ENCODE measurements at regions not wholly inside any gene's neighbourhood (a gene's known extent, or its start where the extent isn't known, plus 50 kb on each side); places are given as distances from the start of the nearest gene placed in this dataset.
"Not testable (repeated sequence)": the region's sequence is repeated elsewhere in the genome, so short reads cannot be mapped to it uniquely, and the experiment has no call there.

- H3K4me1 ChIP-seq (ENCODE audit: control insufficient read depth, insufficient read depth, low read length): no peaks in the 10 kb centered on the region
- no peak overlapping the region for H3K4me3 ChIP-seq (ENCODE audit: low read length)
- H3K9me3 ChIP-seq (replicated peaks; ENCODE audit: low read length): no peaks in the 10 kb centered on the region
- peaks cover 23% of the 10 kb centered on the region for H3K27me3 ChIP-seq (ENCODE audit: control insufficient read depth, insufficient read depth, low read length)
- H3K36me3 ChIP-seq (ENCODE audit: insufficient read depth, low read length): no peaks in the 10 kb centered on the region
- no peak overlapping the region for H3K9ac ChIP-seq (ENCODE audit: low read depth, low read length)
- no peak overlapping the region for H3K4me2 ChIP-seq (ENCODE audit: low read length)
Measured at GRCh38 chr11:123338997-123339752, 90.9 kb upstream of the GRAMD1B start.

GRCh38 chr11:123338266-123338800 is 91.7 kb upstream of the GRAMD1B start:
- Histone ChIP-seq H3K27me3 (ENCODE audit: control insufficient read depth, insufficient read depth, low read length) (peaks cover 23% of the 10 kb centered on the region), H3K4me3 (ENCODE audit: low read length) (no peak overlapping the region), H3K4me2 (ENCODE audit: low read length) (no peak overlapping the region), H3K9ac (ENCODE audit: low read depth, low read length) (no peak overlapping the region), H3K9me3 (replicated peaks; ENCODE audit: low read length) (no peaks in the 10 kb centered on the region), H3K36me3 (ENCODE audit: insufficient read depth, low read length) (no peaks in the 10 kb centered on the region), H3K4me1 (ENCODE audit: control insufficient read depth, insufficient read depth, low read length) (no peaks in the 10 kb centered on the region)

DNA sequence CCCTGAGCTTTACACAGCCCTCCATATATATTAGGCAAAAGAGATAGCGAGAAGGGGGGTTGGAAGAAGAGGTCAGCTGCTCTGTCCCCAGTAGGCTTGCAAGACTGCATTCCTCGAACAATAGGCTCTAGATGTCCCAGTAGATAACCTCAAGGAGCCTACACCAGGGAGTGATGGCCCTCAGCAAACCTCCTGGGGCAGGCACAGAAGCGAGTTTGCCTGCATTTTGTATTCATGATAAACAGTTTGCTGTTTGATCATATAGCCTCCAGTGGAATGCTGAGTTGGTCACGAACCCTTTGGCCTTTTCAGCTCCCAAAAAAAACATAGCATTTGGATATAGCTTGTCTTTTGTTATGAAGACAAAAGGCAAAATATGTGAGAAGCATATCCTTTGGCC is 95.1 kb upstream of the GRAMD1B start:
- Histone ChIP-seq H3K36me3 (ENCODE audit: insufficient read depth, low read length) (no peaks in the 10 kb centered on the region), H3K9ac (ENCODE audit: low read depth, low read length) (no peak overlapping the region), H3K27me3 (ENCODE audit: control insufficient read depth, insufficient read depth, low read length) (peaks cover 18% of the 10 kb centered on the region), H3K4me1 (ENCODE audit: control insufficient read depth, insufficient read depth, low read length) (no peaks in the 10 kb centered on the region), H3K9me3 (replicated peaks; ENCODE audit: low read length) (no peaks in the 10 kb centered on the region), H3K4me3 (ENCODE audit: low read length) (no peak overlapping the region), H3K4me2 (ENCODE audit: low read length) (no peak overlapping the region)

DNA sequence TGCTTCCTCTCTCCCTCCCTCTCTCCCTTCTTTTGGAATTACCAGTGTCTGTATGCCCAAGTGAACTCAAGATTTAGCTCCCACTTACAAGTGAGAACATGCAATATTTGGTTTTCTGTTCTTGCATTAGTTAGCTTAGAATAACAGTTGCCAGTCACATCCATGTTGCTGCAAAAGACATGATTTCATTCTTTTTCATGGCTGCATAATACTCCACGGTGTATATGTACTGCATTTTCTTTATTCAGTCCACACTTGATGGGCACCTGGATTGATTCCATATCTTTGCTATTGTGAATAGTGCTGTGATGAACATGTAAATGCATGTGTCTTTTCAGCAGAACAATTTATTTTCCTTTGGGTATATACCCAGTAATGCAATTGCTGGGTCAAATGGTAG is 97.5 kb upstream of the GRAMD1B start:
- not testable (repeated sequence) for H3K9me3 ChIP-seq (replicated peaks; ENCODE audit: low read length); H3K4me2 ChIP-seq (ENCODE audit: low read length); H3K36me3 ChIP-seq (ENCODE audit: insufficient read depth, low read length); H3K9ac ChIP-seq (ENCODE audit: low read depth, low read length); H3K4me1 ChIP-seq (ENCODE audit: control insufficient read depth, insufficient read depth, low read length); H3K4me3 ChIP-seq (ENCODE audit: low read length)
- H3K27me3 ChIP-seq (ENCODE audit: control insufficient read depth, insufficient read depth, low read length): peaks cover 36% of the 10 kb centered on the region

DNA sequence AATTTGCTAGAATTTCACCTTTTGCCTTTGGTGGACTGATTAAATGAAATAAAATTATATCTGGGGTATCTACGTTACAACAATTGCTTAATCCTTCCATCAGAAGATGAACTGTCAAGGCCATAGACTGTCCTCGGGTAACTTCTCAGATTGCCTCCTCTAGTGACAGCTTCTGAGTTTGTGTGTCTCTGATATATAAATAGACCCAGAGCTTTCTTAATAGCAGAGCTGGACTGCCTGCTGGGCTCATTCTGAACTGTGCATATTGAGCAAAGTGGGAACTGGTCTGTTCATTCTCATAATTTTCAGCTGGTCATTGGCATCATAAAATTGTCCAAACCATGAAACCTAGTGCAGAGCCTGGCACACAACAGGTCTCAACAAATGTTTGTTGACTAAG is 99.1 kb upstream of the GRAMD1B start:
- Histone ChIP-seq H3K4me2 (ENCODE audit: low read length) (no peak overlapping the region), H3K4me3 (ENCODE audit: low read length) (no peak overlapping the region), H3K36me3 (ENCODE audit: insufficient read depth, low read length) (no peaks in the 10 kb centered on the region), H3K9ac (ENCODE audit: low read depth, low read length) (no peak overlapping the region), H3K27me3 (ENCODE audit: control insufficient read depth, insufficient read depth, low read length) (peaks cover 30% of the 10 kb centered on the region), H3K9me3 (replicated peaks; ENCODE audit: low read length) (no peaks in the 10 kb centered on the region), H3K4me1 (ENCODE audit: control insufficient read depth, insufficient read depth, low read length) (no peaks in the 10 kb centered on the region)

DNA sequence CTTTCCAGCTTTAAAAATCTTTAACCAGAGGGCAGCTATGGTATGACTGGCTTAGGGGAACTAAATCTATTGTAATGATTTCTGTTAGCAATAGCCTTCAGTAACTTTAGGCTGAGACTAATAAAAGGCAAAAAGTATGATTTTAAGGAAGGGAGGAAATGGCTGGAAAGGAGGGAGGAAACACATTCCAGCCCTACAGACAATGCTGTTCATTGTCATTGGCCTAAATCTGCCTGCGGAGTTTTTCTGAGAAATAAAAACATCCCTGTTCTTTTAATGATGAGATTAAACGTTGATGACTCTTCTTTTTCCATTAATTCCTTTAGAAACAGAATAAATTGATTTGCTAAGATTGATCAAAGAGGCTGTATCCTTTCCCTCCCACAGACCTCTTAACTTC is 99.6 kb upstream of the GRAMD1B start:
- Histone ChIP-seq H3K4me1 (ENCODE audit: control insufficient read depth, insufficient read depth, low read length) (no peaks in the 10 kb centered on the region), H3K4me2 (ENCODE audit: low read length) (no peak overlapping the region), H3K4me3 (ENCODE audit: low read length) (no peak overlapping the region), H3K27me3 (ENCODE audit: control insufficient read depth, insufficient read depth, low read length) (peaks cover 29% of the 10 kb centered on the region), H3K9ac (ENCODE audit: low read depth, low read length) (no peak overlapping the region), H3K36me3 (ENCODE audit: insufficient read depth, low read length) (no peaks in the 10 kb centered on the region), H3K9me3 (replicated peaks; ENCODE audit: low read length) (no peaks in the 10 kb centered on the region)

- Histone ChIP-seq H3K4me2 (ENCODE audit: low read length) (no peak overlapping the region), H3K27me3 (ENCODE audit: control insufficient read depth, insufficient read depth, low read length) (peaks cover 27% of the 10 kb centered on the region), H3K4me3 (ENCODE audit: low read length) (no peak overlapping the region), H3K9me3 (replicated peaks; ENCODE audit: low read length) (no peaks in the 10 kb centered on the region), H3K9ac (ENCODE audit: low read depth, low read length) (no peak overlapping the region), H3K36me3 (ENCODE audit: insufficient read depth, low read length) (no peaks in the 10 kb centered on the region), H3K4me1 (ENCODE audit: control insufficient read depth, insufficient read depth, low read length) (no peaks in the 10 kb centered on the region)
Measured at GRCh38 chr11:123330071-123330470, 100.0 kb upstream of the GRAMD1B start.

DNA sequence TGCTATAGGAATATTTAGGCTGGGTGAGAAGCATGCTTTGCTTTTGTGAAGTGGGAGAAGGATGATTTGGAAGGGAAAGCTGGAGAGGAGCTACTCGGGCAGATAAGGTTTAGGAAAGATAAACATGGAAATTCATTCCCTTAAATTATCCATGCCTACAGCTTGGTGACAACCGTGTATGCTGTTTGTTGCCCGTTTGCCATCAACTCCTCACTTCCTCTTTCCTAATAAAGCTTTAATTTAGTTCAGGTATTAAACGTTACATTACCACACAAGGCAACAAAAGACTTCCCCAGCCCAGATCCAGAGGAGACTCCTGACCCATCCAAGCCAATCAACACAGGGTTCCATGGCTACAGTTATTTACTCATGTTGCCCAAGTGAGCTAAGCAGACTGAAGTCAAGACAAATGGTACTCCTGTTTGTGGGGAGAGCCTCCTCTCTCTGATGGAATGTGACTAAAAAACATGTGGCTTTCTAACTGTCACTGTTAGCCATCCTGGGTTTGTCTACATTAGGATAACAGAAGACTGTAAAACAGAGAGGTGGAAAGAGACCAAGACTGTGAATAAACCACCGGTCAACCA is 101.7 kb upstream of the GRAMD1B start:
- H3K9me3 ChIP-seq (replicated peaks; ENCODE audit: low read length): no peaks in the 10 kb centered on the region
- H3K4me1 ChIP-seq (ENCODE audit: control insufficient read depth, insufficient read depth, low read length): no peaks in the 10 kb centered on the region
- H3K36me3 ChIP-seq (ENCODE audit: insufficient read depth, low read length): no peaks in the 10 kb centered on the region
- no peak overlapping the region for H3K9ac ChIP-seq (ENCODE audit: low read depth, low read length)
- no peak overlapping the region for H3K4me3 ChIP-seq (ENCODE audit: low read length)
- H3K4me2 ChIP-seq (ENCODE audit: low read length): no peak overlapping the region
- H3K27me3 ChIP-seq (ENCODE audit: control insufficient read depth, insufficient read depth, low read length): peaks cover 40% of the 10 kb centered on the region

DNA sequence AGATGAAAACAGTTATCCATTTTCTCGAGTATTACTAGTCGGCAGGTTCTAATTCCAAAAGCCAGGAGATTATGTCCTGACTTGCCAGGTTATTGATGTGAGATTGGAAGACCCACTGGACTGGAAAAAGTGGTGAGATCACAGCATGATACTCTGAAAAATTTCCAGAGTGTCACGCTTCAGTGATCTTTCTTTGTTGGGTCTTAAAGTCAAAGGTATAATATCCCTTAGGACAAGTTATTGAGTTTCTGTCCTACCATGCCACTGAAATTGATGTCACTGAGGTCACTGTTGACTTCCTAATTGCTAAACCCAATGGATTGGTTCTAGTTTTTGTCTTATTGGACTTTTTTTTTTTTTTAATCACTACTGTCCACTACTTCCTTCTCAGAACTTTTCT is 104.5 kb upstream of the GRAMD1B start:
- H3K4me2 ChIP-seq (ENCODE audit: low read length): no peak overlapping the region
- no peak overlapping the region for H3K9ac ChIP-seq (ENCODE audit: low read depth, low read length)
- H3K4me3 ChIP-seq (ENCODE audit: low read length): no peak overlapping the region
- peaks cover 51% of the 10 kb centered on the region for H3K27me3 ChIP-seq (ENCODE audit: control insufficient read depth, insufficient read depth, low read length)
- no peaks in the 10 kb centered on the region for H3K9me3 ChIP-seq (replicated peaks; ENCODE audit: low read length)
- H3K36me3 ChIP-seq (ENCODE audit: insufficient read depth, low read length): no peaks in the 10 kb centered on the region
- H3K4me1 ChIP-seq (ENCODE audit: control insufficient read depth, insufficient read depth, low read length): no peaks in the 10 kb centered on the region

DNA sequence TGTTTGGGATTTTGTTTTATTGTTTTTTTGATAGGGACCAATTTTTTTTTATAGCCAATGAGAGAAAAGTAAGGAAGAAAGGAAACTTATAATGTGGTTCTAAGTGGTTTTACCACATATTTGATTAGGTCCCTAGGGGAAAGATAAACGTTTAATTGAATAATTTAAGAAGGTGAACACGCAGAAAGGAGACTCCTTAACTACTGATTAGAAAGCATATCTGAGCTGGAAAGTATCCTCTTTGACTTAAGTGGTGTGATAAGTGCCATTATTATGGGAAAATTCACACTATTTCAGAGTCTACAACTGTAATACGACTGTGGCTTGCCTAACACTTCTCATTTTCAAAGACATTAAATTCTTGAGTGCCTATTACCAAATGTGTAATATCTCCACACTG is 106.5 kb upstream of the GRAMD1B start:
- Histone ChIP-seq H3K4me1 (ENCODE audit: control insufficient read depth, insufficient read depth, low read length) (no peaks in the 10 kb centered on the region), H3K4me2 (ENCODE audit: low read length) (no peak overlapping the region), H3K27me3 (ENCODE audit: control insufficient read depth, insufficient read depth, low read length) (peaks cover 50% of the 10 kb centered on the region), H3K36me3 (ENCODE audit: insufficient read depth, low read length) (no peaks in the 10 kb centered on the region), H3K4me3 (ENCODE audit: low read length) (no peak overlapping the region), H3K9me3 (replicated peaks; ENCODE audit: low read length) (no peaks in the 10 kb centered on the region), H3K9ac (ENCODE audit: low read depth, low read length) (no peak overlapping the region)

GRCh38 chr11:123321636-123322035 is 108.4 kb upstream of the GRAMD1B start:
- Histone ChIP-seq H3K4me1 (ENCODE audit: control insufficient read depth, insufficient read depth, low read length) (no peaks in the 10 kb centered on the region), H3K27me3 (ENCODE audit: control insufficient read depth, insufficient read depth, low read length) (peaks cover 54% of the 10 kb centered on the region), H3K4me2 (ENCODE audit: low read length) (no peak overlapping the region), H3K9me3 (replicated peaks; ENCODE audit: low read length) (no peaks in the 10 kb centered on the region), H3K4me3 (ENCODE audit: low read length) (no peak overlapping the region), H3K36me3 (ENCODE audit: insufficient read depth, low read length) (no peaks in the 10 kb centered on the region), H3K9ac (ENCODE audit: low read depth, low read length) (no peak overlapping the region)

- H3K4me2 ChIP-seq (ENCODE audit: low read length): no peak overlapping the region
- peaks cover 55% of the 10 kb centered on the region for H3K27me3 ChIP-seq (ENCODE audit: control insufficient read depth, insufficient read depth, low read length)
- no peaks in the 10 kb centered on the region for H3K36me3 ChIP-seq (ENCODE audit: insufficient read depth, low read length)
- H3K9me3 ChIP-seq (replicated peaks; ENCODE audit: low read length): no peaks in the 10 kb centered on the region
- no peak overlapping the region for H3K9ac ChIP-seq (ENCODE audit: low read depth, low read length)
- no peak overlapping the region for H3K4me3 ChIP-seq (ENCODE audit: low read length)
- no peaks in the 10 kb centered on the region for H3K4me1 ChIP-seq (ENCODE audit: control insufficient read depth, insufficient read depth, low read length)
Measured at GRCh38 chr11:123318623-123319022, 111.4 kb upstream of the GRAMD1B start.

Measured in skeletal muscle satellite cell (primary cell).